ENCODE measurements at regions not wholly inside any gene's neighbourhood (a gene's known extent, or its start where the extent isn't known, plus 50 kb on each side); places are given as distances from the start of the nearest gene placed in this dataset.

DNA sequence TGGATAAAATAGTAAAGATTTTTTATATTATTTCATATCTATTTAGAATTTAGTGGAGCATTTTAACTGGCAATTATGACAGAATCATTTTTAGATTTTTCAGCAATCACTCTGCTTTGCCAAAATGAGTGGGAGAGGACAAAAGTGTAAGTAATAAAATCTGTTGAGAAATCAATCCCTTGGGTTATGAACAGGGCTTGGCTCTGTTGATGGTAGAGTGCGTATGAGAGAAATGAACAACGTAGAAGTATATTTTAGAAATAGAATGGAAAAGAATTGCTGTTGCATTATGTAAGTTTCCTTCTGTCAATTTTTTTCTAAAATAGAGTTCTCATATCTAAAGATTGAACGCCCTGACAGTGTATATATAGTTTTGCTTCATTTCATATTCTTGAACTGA is 154.1 kb upstream of the PRDM9 start:
- H3K9me3 ChIP-seq: no peaks in the 10 kb centered on the region
- H3K27me3 ChIP-seq: no peaks in the 10 kb centered on the region
- DNase-seq: no peak
- WGBS, 2 donors: 67 to 73% methylated on average over 3 of the region's 3 CpGs
- H3K36me3 ChIP-seq (replicated peaks in 1 of 2; ENCODE audit: insufficient read depth in 1 of 2, low read depth in 2 of 2): no peaks in the 10 kb centered on the region
- intact Hi-C loops (cut with DNase I): no loop called here
- H3K4me3 ChIP-seq: no peak overlapping the region
- no peak for TF ChIP-seq POLR2A (IDR thresholded peaks at IDR 0.05)
- TF ChIP-seq, protein P1, sequence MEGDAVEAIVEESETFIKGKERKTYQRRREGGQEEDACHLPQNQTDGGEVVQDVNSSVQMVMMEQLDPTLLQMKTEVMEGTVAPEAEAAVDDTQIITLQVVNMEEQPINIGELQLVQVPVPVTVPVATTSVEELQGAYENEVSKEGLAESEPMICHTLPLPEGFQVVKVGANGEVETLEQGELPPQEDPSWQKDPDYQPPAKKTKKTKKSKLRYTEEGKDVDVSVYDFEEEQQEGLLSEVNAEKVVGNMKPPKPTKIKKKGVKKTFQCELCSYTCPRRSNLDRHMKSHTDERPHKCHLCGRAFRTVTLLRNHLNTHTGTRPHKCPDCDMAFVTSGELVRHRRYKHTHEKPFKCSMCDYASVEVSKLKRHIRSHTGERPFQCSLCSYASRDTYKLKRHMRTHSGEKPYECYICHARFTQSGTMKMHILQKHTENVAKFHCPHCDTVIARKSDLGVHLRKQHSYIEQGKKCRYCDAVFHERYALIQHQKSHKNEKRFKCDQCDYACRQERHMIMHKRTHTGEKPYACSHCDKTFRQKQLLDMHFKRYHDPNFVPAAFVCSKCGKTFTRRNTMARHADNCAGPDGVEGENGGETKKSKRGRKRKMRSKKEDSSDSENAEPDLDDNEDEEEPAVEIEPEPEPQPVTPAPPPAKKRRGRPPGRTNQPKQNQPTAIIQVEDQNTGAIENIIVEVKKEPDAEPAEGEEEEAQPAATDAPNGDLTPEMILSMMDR (IDR thresholded peaks at IDR 0.05): no peak
- H3K4me1 ChIP-seq: no peaks in the 10 kb centered on the region
- ATAC-seq: no peak
- no peak overlapping the region for H3K27ac ChIP-seq

DNA sequence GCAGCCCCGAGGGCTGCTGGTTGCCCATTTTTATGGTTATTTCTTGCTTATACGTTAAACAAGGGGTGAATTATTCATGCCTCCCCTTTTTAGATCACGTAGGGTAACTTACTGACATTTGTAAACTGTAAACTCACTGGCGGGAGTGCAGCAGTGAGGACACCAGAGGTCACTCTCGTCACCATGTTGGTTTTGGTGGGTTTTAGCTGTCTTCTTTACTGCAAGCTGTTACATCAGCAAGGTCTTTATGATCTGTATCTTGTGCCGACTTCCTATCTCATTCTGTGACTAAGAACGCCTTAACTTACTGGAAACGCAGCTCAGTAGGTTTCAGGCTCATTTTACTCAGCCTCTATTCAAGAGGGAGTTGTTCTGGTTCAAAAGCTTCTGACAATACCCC is 155.0 kb upstream of the PRDM9 start:
- no peak overlapping the region for H3K27ac ChIP-seq
- intact Hi-C loops (cut with DNase I): no loop called here
- no peak for ATAC-seq
- 38 to 39% methylated on average over 8 of the region's 8 CpGs for WGBS, 2 donors
- H3K27me3 ChIP-seq: no peaks in the 10 kb centered on the region
- DNase-seq: no peak
- H3K36me3 ChIP-seq (replicated peaks in 1 of 2; ENCODE audit: insufficient read depth in 1 of 2, low read depth in 2 of 2): no peaks in the 10 kb centered on the region
- no peaks in the 10 kb centered on the region for H3K9me3 ChIP-seq
- H3K4me3 ChIP-seq: no peak overlapping the region
- TF ChIP-seq, protein P1 (IDR thresholded peaks at IDR 0.05): peak in 2 of 7 experiments; percentile 9 to 10
- TF ChIP-seq POLR2A (IDR thresholded peaks at IDR 0.05): no peak
- H3K4me1 ChIP-seq: no peaks in the 10 kb centered on the region

DNA sequence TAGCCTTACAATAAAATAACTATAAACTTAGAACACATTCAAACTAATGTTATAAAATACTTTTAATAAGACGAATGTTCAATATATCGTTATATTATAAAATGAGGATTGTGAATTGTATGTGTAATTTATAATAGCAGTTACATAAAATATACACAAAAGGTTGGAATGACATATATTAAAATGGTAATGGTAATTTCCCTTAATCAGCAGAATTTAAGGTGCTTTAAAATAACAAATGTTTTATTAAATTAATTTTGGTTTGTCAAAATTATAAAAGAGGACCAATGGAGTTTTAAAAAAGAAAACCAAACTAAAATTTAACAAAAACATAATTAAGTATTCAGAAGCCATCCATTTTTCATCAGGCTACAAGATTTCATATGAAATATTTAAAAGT is 164.3 kb upstream of the PRDM9 start:
- TF ChIP-seq, protein P1 (IDR thresholded peaks at IDR 0.05): no peak
- no peak for TF ChIP-seq POLR2A (IDR thresholded peaks at IDR 0.05)
- no peak overlapping the region for H3K4me3 ChIP-seq
- H3K4me1 ChIP-seq: no peaks in the 10 kb centered on the region
- DNase-seq (no peak), ATAC-seq (no peak)
- no peak overlapping the region for H3K27ac ChIP-seq
- H3K9me3 ChIP-seq: no peaks in the 10 kb centered on the region
- 60 to 68% methylated on average over 2 of the region's 2 CpGs for WGBS, 2 donors
- H3K36me3 ChIP-seq (replicated peaks in 1 of 2; ENCODE audit: insufficient read depth in 1 of 2, low read depth in 2 of 2): no peaks in the 10 kb centered on the region
- intact Hi-C loops (cut with DNase I): no loop called here
- H3K27me3 ChIP-seq: no peaks in the 10 kb centered on the region

DNA sequence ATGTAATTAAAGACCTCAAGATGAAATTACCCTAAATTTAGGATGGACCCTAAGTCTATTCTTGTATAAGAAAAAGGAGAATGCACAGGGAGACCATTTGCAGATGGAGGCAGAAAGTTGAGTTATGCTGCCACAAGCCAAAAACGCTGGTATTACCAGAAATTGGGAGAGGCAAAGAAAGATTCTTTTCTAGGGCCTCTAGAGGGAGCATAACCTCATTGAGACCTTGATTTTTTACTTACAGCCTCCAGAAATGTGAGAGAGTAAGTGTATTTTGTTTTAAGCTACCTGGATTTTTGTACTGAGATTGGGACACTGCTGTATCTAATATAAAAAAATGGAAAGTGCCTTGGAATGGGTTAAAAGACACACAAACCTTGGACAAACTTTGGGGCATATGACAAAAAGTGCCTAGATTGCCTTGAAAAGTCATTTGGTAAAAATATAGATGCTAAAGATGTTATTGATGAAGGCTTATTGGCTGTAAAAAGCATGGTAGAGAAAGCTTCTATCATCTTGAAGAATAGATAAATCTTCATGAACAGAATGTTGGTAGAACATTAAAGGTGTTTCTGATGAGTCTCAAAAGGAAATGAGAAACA is 174.7 kb upstream of the PRDM9 start:
- no peak overlapping the region for H3K4me3 ChIP-seq
- H3K27me3 ChIP-seq: no peaks in the 10 kb centered on the region
- DNase-seq (no peak), ATAC-seq (no peak)
- no peaks in the 10 kb centered on the region for H3K9me3 ChIP-seq
- H3K4me1 ChIP-seq: no peaks in the 10 kb centered on the region
- TF ChIP-seq, protein P1 (IDR thresholded peaks at IDR 0.05): no peak
- no peak for TF ChIP-seq POLR2A (IDR thresholded peaks at IDR 0.05)
- no peaks in the 10 kb centered on the region for H3K36me3 ChIP-seq (replicated peaks in 1 of 2; ENCODE audit: insufficient read depth in 1 of 2, low read depth in 2 of 2)
- no peak overlapping the region for H3K27ac ChIP-seq
- WGBS, 2 donors: 8 to 14% methylated on average over 1 of the region's 1 CpG
- intact Hi-C loops (cut with DNase I): no loop called here

DNA sequence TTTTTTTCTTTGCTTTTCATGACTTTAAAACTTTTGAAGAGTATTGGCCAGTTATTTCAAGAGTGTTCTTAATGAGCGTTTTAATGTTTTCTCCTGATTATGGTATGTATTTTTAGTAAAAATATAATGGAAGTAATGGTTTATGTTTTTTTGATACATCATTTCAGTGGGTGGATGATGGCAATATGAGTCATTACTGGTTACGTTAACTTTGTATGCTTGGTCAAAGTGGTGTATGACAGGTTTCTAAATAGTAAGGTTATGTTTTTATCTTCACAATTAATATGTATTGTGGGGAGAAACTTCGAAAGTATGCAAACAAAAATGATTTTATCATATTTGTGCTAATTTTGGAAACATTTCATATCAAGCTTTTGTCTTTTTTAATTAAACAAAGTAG is 176.7 kb upstream of the PRDM9 start:
- TF ChIP-seq, protein P1 (IDR thresholded peaks at IDR 0.05): no peak
- no peak for TF ChIP-seq POLR2A (IDR thresholded peaks at IDR 0.05)
- intact Hi-C loops (cut with DNase I): no loop called here
- 40 to 43% methylated on average over 3 of the region's 3 CpGs for WGBS, 2 donors
- no peak for ATAC-seq
- no peaks in the 10 kb centered on the region for H3K27me3 ChIP-seq
- H3K9me3 ChIP-seq: no peaks in the 10 kb centered on the region
- H3K27ac ChIP-seq: no peak overlapping the region
- no peak overlapping the region for H3K4me3 ChIP-seq
- H3K36me3 ChIP-seq (replicated peaks in 1 of 2; ENCODE audit: insufficient read depth in 1 of 2, low read depth in 2 of 2): no peaks in the 10 kb centered on the region
- no peak for DNase-seq
- H3K4me1 ChIP-seq: no peaks in the 10 kb centered on the region

Data from body of pancreas (tissue), 4 donors.